GM03348 (cell line): ENCODE measurements at regions not wholly inside any gene's neighbourhood (a gene's known extent, or its start where the extent isn't known, plus 50 kb on each side); places are given as distances from the start of the nearest gene placed in this dataset.

ENCODE experiments used
- DNase-seq: peaks from one replicate; pipeline ENCODE4 v3.0.0; 2012; ENCODE audit warnings: low spot score

- no peak for DNase-seq
Measured at GRCh38 chr9:90024823-90025222, 420.0 kb downstream of the GADD45G start.

- DNase-seq: no peak
Measured at GRCh38 chr9:90025816-90026215, 421.0 kb downstream of the GADD45G start.

GRCh38 chr9:90027296-90027790 is 422.5 kb downstream of the GADD45G start:
- no peak for DNase-seq

- DNase-seq: no peak
Measured at GRCh38 chr9:90029386-90029785, 424.6 kb downstream of the GADD45G start.

GRCh38 chr9:90029996-90030395 is 425.2 kb downstream of the GADD45G start:
- no peak for DNase-seq

GRCh38 chr9:90032296-90033027 is 427.6 kb downstream of the GADD45G start:
- DNase-seq: no peak

- DNase-seq: no peak
Measured at GRCh38 chr9:90033028-90033650, 428.3 kb downstream of the GADD45G start.

- no peak for DNase-seq
Measured at GRCh38 chr9:90034071-90034470, 429.3 kb downstream of the GADD45G start.

- no peak for DNase-seq
Measured at GRCh38 chr9:90035471-90035870, 430.7 kb downstream of the GADD45G start.

GRCh38 chr9:90037146-90037797 is 432.5 kb downstream of the GADD45G start:
- no peak for DNase-seq

- DNase-seq: no peak
Measured at GRCh38 chr9:90038763-90039162, 434.0 kb downstream of the GADD45G start.

GRCh38 chr9:90044263-90044662 is 439.5 kb downstream of the GADD45G start:
- DNase-seq: no peak

GRCh38 chr9:90044710-90045151 is 439.9 kb downstream of the GADD45G start:
- no peak for DNase-seq

GRCh38 chr9:90046317-90046861 is 441.6 kb downstream of the GADD45G start:
- no peak for DNase-seq

- no peak for DNase-seq
Measured at GRCh38 chr9:90047828-90048227, 443.0 kb downstream of the GADD45G start.

GRCh38 chr9:90052366-90052765 is 447.6 kb downstream of the GADD45G start:
- no peak for DNase-seq

- no peak for DNase-seq
Measured at GRCh38 chr9:90053027-90053426, 448.2 kb downstream of the GADD45G start.

- no peak for DNase-seq
Measured at GRCh38 chr9:90054810-90055209, 450.0 kb downstream of the GADD45G start.

- no peak for DNase-seq
Measured at GRCh38 chr9:90055226-90055625, 450.4 kb downstream of the GADD45G start.

GRCh38 chr9:90057361-90057760 is 452.5 kb downstream of the GADD45G start:
- DNase-seq: no peak

- DNase-seq: no peak
Measured at GRCh38 chr9:90058182-90058763, 453.5 kb downstream of the GADD45G start.

GRCh38 chr9:90059436-90059835 is 454.6 kb downstream of the GADD45G start:
- no peak for DNase-seq
